Mesothelial cell of epicardium (in vitro differentiated cells): ENCODE measurements at regions not wholly inside any gene's neighbourhood (a gene's known extent, or its start where the extent isn't known, plus 50 kb on each side); places are given as distances from the start of the nearest gene placed in this dataset.

Experiments used
- DNase-seq, 2 experiments: peaks; one replicate each; pipeline ENCODE4 v3.0.0; 2021; ENCODE audit warnings: low spot score in 2 of 2; ENCODE audit not compliant: unreplicated experiment in 2 of 2
- H3K27ac Mint-ChIP-seq: 2 replicates; pipeline ENCODE4 v1.8.0; 2021; ENCODE audit warnings: mixed read lengths
- H3K27me3 Mint-ChIP-seq: 2 replicates; pipeline ENCODE4 v1.8.0; 2021; ENCODE audit warnings: low read depth, mixed read lengths
- H3K36me3 Mint-ChIP-seq: 2 replicates; pipeline ENCODE4 v1.8.0; 2021; ENCODE audit warnings: mixed read lengths
- H3K4me1 Mint-ChIP-seq: 2 replicates; pipeline ENCODE4 v1.8.0; 2021; ENCODE audit warnings: mixed read lengths
- H3K4me3 Mint-ChIP-seq: 2 replicates; pipeline ENCODE4 v1.8.0; 2021; ENCODE audit warnings: mild to moderate bottlenecking, moderate library complexity, mixed read lengths
- H3K9me3 Mint-ChIP-seq: 2 replicates; pipeline ENCODE4 v1.8.0; 2021; ENCODE audit warnings: mixed read lengths
- CTCF ChIP-seq: fragments of 200-600 bp; sonication (generic); IDR thresholded peaks from one replicate; pipeline ENCODE4 v1.5.0; 2021; ENCODE audit warnings: antibody characterized with exemption; ENCODE audit not compliant: unreplicated experiment

- peaks cover 14% of the 10 kb centered on the region for H3K4me1 Mint-ChIP-seq
- no peak overlapping the region for H3K27ac Mint-ChIP-seq
- no peak for TF ChIP-seq CTCF
- peaks cover 2% of the 10 kb centered on the region for H3K36me3 Mint-ChIP-seq
- H3K4me3 Mint-ChIP-seq = no peak overlapping the region
- no peaks in the 10 kb centered on the region for H3K27me3 Mint-ChIP-seq
- peaks cover 7% of the 10 kb centered on the region for H3K9me3 Mint-ChIP-seq
- DNase-seq = no peak
These were observed 392.6 kb upstream of the MARCKS start for GRCh38 chr6:113464536-113464935.

DNA sequence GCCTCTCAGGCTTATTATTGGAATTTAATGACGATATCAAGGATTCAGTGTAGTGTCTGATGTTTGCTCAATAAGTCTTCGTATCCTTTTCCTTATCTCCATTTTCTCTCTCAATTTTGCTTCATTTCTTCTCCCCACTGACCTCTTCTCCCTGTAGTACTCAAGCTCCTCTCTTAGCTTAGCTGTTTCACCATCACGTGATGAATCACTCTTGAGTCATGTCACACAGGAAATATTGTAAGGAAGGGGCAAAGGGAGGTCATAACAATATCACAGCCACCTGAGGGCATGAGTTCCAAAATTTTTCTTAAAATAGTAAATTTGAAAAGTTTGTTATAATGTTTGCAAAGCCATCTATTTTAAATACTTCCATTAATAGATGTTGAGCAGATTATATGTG, 392.2 kb upstream of the MARCKS start:
- DNase-seq = no peak
- H3K27ac Mint-ChIP-seq = no peak overlapping the region
- no peak for TF ChIP-seq CTCF
- H3K36me3 Mint-ChIP-seq = peaks cover 2% of the 10 kb centered on the region
- no peak overlapping the region for H3K4me3 Mint-ChIP-seq
- peaks cover 7% of the 10 kb centered on the region for H3K9me3 Mint-ChIP-seq
- peaks cover 14% of the 10 kb centered on the region for H3K4me1 Mint-ChIP-seq
- no peaks in the 10 kb centered on the region for H3K27me3 Mint-ChIP-seq

DNA sequence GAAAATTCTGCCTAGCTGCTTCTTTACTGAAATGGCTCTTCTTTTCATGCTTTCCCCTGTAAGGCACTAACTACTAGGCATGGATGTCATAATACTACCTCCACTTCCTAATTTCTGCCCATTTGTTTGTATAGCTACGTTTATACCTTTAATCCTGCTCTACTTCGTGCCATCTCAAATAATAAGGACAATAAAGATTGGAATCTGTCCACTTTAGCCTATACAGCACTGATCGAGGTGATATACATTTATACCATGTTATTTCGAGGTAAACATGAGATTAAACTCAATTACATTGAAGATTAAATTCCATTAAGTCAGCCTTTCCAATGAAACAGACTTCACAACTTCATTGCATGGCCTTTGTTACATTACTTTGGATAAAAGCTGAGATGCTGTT, 390.6 kb upstream of the MARCKS start:
- no peak for TF ChIP-seq CTCF
- Mint-ChIP-seq H3K27ac (no peak overlapping the region), H3K36me3 (peaks cover 2% of the 10 kb centered on the region), H3K4me3 (no peak overlapping the region), H3K4me1 (peaks cover 10% of the 10 kb centered on the region), H3K27me3 (no peaks in the 10 kb centered on the region), H3K9me3 (peaks cover 7% of the 10 kb centered on the region)
- DNase-seq = no peak

DNA sequence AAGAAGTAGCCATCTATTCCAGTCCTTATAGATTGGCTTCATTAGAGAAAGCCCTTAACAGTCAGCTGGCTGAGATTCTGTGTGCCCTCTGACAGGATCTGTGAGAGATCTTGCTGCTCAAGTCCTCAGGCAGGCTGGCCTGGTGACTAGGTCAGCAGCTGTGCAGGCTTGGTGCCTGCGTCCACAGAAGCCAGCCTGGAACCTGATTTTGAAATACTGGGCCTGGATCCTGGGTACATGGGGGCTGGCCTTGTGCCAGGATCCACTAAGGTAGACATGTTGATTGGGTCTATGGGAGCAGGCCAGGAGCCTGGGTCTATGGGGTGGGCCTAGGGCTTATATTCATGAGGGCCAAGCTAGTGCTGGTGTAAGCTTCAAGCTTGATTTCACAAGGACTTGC, 381.8 kb upstream of the MARCKS start:
- no peaks in the 10 kb centered on the region for H3K27me3 Mint-ChIP-seq
- no peaks in the 10 kb centered on the region for H3K36me3 Mint-ChIP-seq
- no peak overlapping the region for H3K4me3 Mint-ChIP-seq
- no peak for TF ChIP-seq CTCF
- H3K4me1 Mint-ChIP-seq = no peaks in the 10 kb centered on the region
- H3K9me3 Mint-ChIP-seq = peaks cover 27% of the 10 kb centered on the region
- DNase-seq = no peak
- no peak overlapping the region for H3K27ac Mint-ChIP-seq

DNA sequence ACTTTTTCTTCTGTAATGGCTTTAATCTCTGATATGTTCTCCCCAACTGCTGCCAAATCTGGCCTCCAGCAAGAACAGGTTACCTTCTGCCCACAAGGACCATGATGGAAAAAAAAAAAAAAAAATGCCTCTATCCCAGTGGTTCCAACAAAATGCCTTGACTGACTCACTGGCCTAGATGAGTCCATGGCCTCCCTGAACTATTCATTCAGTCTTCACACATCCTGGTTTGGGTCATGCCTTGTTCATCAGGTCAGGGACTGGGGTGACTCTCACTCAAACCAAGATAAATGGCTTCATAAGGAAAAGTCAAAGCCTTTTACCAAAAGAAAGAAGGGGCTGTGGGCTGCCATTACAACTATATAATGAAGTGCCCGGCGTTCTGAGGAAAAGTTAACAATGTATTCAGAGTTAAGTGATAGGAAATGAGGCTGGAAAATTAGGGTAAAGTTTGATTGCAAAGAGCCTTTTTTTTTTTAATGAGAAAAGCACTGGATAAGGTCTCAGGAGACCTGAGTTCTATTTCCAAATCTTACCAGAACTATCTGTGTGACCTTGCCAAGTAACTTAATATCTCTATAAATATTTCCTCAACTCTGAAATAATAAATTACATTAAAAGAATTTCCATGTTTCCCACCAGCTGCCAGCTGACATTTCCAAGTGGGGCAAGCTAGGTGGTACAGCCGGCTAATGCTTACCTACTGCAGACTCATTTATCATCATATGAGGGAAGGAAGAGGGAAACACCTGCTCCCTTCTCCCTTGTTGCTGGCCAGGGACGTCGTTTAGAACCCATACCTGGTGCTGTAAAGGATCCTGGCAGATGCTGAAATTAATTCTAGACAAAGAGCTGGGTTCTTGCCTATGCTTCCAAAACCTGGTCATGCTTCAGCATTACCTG, 380.0 kb upstream of the MARCKS start:
- no peak for DNase-seq
- Mint-ChIP-seq H3K36me3 (no peaks in the 10 kb centered on the region), H3K27ac (no peak overlapping the region), H3K4me1 (no peaks in the 10 kb centered on the region), H3K9me3 (peaks cover 26% of the 10 kb centered on the region), H3K27me3 (no peaks in the 10 kb centered on the region), H3K4me3 (no peak overlapping the region)
- TF ChIP-seq CTCF = no peak
